Cardiac muscle cell (in vitro differentiated cells and primary cell): ENCODE measurements at regions not wholly inside any gene's neighbourhood (a gene's known extent, or its start where the extent isn't known, plus 50 kb on each side); places are given as distances from the start of the nearest gene placed in this dataset.
"Not testable (repeated sequence)": the region's sequence is repeated elsewhere in the genome, so short reads cannot be mapped to it uniquely, and the experiment has no call there.

Experiments
- DNase-seq, 2 donors: peaks; one replicate each; pipeline versions ENCODE4 v3.0.0 to v3.0.0-alpha.2; 2010 to 2017; ENCODE audit warnings: low read depth in 1 of 2, low spot score in 1 of 2
- H3K27ac ChIP-seq: fragments of 200-600 bp; sonication (generic); 2 replicates; pipeline ENCODE4 v1.5.1; 2016
- H3K27me3 ChIP-seq: fragments of 200-600 bp; sonication (generic); 2 replicates; pipeline ENCODE4 v1.6.0; 2016; ENCODE audit warnings: control low read depth
- H3K36me3 ChIP-seq: fragments of 200-600 bp; sonication (generic); 2 replicates; pipeline ENCODE4 v1.5.1; 2016; ENCODE audit warnings: control low read depth
- H3K4me1 ChIP-seq: fragments of 200-600 bp; sonication (generic); 2 replicates; pipeline ENCODE4 v1.8.1; 2017; ENCODE audit warnings: low read depth, mild to moderate bottlenecking, mixed run types
- H3K4me3 ChIP-seq: fragments of 200-600 bp; sonication (generic); 2 replicates; pipeline ENCODE4 v1.5.1; 2016; ENCODE audit warnings: mild to moderate bottlenecking
- H3K9me3 ChIP-seq: fragments of 200-600 bp; sonication (generic); 2 replicates; pipeline ENCODE4 v1.5.1; 2017; ENCODE audit warnings: low read depth, mild to moderate bottlenecking, control low read depth
- TF ChIP-seq, protein P1 (sequence below): IDR thresholded peaks from 2 replicates; pipeline ENCODE4 v1.5.1; 2012; ENCODE audit warnings: low read depth, mild to moderate bottlenecking, low read length

DNA sequence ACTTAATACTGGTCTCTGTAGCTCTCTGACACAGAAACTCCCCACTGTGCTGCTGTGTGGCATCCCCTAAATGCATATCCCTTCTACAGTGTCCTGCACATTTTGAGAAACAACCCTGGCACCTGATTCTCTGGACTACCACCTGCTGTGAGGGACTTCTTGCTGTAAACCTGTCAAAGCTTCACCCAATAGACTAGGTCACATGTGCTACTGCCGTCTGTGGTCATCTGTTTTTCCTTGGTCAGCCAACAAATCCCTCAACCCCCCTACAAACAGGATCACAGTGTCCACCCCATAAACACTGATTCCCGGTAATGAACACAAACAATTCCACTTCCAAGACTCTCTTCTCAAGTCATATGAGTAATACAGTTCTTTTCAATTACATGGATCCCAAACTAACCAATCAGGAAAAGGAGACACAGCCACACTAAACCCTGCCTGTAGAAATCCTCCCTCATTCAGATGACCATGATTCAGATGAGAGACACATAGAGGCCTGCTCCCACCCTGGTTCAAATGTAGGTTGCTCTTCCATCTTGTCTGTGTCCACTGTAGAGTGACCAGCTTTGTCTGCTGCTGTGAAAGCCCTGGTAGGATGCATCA lies 1157.4 kb downstream of the RPIA start:
- Histone ChIP-seq H3K27ac (no peak overlapping the region), H3K4me3 (no peak overlapping the region), H3K36me3 (no peaks in the 10 kb centered on the region), H3K27me3 (no peaks in the 10 kb centered on the region), H3K9me3 (peaks cover 23% of the 10 kb centered on the region), H3K4me1 (no peaks in the 10 kb centered on the region)
- TF ChIP-seq, protein P1, sequence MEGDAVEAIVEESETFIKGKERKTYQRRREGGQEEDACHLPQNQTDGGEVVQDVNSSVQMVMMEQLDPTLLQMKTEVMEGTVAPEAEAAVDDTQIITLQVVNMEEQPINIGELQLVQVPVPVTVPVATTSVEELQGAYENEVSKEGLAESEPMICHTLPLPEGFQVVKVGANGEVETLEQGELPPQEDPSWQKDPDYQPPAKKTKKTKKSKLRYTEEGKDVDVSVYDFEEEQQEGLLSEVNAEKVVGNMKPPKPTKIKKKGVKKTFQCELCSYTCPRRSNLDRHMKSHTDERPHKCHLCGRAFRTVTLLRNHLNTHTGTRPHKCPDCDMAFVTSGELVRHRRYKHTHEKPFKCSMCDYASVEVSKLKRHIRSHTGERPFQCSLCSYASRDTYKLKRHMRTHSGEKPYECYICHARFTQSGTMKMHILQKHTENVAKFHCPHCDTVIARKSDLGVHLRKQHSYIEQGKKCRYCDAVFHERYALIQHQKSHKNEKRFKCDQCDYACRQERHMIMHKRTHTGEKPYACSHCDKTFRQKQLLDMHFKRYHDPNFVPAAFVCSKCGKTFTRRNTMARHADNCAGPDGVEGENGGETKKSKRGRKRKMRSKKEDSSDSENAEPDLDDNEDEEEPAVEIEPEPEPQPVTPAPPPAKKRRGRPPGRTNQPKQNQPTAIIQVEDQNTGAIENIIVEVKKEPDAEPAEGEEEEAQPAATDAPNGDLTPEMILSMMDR, result no peak
- DNase-seq, result no peak

DNA sequence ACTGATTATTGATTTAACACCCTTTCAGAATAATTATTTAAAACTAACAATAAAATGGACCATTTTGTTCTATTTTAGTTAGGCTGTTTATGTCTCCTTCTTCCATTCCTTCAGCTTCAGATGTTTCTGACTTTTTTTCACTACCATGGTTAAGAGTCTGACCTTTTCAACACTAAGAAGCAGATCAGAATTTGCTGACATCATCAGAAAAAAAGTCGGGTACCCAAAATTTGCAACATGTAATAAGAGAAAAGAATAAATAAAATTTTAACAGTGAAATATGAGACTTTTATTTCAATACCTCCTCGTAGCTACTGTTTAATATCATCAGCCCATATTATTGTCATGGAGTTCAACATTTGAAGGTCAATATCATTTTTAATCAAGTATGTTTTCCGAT lies 1158.3 kb downstream of the RPIA start:
- H3K4me3 ChIP-seq, result no peak overlapping the region
- no peaks in the 10 kb centered on the region for H3K4me1 ChIP-seq
- TF ChIP-seq, protein P1, result no peak
- DNase-seq, result no peak
- no peaks in the 10 kb centered on the region for H3K36me3 ChIP-seq
- H3K9me3 ChIP-seq, result peaks cover 18% of the 10 kb centered on the region
- no peak overlapping the region for H3K27ac ChIP-seq
- no peaks in the 10 kb centered on the region for H3K27me3 ChIP-seq

DNA sequence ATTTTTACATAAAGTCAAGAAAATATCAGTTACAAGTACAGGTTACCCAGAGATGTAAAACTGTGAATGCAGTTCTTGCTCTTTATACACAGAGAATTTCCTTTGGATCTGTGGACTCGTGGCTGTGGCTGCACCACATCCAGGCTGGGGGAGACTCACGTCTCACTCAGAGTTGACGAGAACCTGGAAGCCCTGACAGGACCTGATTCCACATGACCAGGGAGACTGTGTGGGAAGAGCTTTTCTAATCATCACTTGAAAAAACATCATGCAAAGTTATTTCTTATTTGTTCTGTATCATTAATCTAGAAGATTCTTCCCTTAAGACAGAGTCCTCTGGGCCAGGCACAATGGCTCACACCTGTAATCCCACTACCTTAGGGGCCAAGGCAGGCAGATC lies 1159.0 kb downstream of the RPIA start:
- H3K4me1 ChIP-seq, result no peaks in the 10 kb centered on the region
- no peak for DNase-seq
- H3K36me3 ChIP-seq, result no peaks in the 10 kb centered on the region
- no peaks in the 10 kb centered on the region for H3K27me3 ChIP-seq
- peaks cover 14% of the 10 kb centered on the region for H3K9me3 ChIP-seq
- no peak overlapping the region for H3K4me3 ChIP-seq
- H3K27ac ChIP-seq, result no peak overlapping the region
- TF ChIP-seq, protein P1, result no peak

DNA sequence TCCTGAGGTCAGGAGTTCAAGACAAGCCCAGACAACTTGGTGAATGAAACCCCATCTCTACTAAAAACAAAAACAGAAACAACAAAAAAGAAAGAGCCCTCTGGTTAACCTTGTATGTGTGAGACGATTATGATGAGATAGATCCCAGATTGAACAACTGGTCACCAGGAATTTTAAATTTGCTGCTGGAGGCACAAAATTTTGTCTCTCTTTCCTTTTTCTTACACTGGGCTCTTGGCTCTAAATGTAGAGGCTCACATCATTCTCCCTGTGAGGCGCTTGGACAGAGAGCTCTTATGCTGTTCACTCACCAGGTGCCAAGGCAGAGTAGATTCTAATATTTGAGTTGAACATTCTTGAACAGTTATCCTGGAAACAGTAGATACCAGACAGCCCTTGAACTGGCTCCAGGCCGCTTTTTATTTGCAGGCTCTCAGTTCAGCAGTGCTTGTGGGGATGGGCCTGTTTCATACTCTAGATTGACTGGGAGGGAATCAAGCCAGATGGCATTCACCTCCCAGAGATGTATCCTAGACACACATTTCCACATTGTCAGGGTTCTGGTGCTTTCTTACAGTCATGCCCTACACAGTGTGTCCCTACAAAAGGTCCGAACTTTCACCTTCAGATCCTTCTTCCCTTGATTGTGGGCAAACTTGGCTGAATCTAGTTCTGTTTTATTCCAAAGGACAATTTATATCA lies 1159.6 kb downstream of the RPIA start:
- TF ChIP-seq, protein P1, result no peak
- H3K27ac ChIP-seq, result no peak overlapping the region
- H3K9me3 ChIP-seq, result peaks cover 9% of the 10 kb centered on the region
- H3K4me1 ChIP-seq, result no peaks in the 10 kb centered on the region
- no peak overlapping the region for H3K4me3 ChIP-seq
- no peaks in the 10 kb centered on the region for H3K27me3 ChIP-seq
- H3K36me3 ChIP-seq, result no peaks in the 10 kb centered on the region
- no peak for DNase-seq

DNA sequence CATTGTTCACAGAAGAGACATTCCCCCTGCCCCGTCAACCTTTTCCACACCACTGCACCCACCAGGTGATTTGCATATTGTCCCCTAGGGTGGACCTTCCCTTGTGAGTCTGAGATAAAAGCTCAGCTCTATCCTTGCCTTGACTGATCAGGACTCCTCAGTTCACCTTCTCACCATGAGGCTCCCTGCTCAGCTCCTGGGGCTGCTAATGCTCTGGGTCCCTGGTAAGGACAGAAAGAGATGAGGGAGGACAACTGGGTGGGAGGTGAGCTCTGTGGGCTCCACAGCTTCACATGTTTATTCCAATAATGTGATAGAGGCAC lies 1160.1 kb downstream of the RPIA start:
- TF ChIP-seq, protein P1, result no peak

DNA sequence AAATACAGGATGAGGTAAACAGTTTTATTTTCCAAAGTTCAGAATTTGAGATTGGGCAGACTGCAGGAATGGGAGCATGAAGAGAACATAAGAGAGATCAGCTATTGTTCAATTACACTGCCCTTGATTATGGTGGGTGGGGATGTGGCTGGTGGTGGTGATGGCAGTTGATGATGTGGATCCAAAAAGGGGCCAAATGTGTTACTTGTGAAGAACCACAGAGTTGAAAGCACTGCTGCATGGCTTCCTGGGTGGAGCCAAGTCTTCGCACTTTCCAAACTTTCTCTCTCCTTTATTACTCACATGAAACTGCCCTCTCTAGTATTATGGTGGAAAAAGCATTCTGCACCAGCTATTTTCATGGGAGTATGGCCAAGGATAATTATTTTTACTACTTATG lies 1162.0 kb downstream of the RPIA start:
- H3K4me3 ChIP-seq, DNase-seq, H3K27me3 ChIP-seq, H3K36me3 ChIP-seq, H3K27ac ChIP-seq, H3K4me1 ChIP-seq, H3K9me3 ChIP-seq: not testable (repeated sequence)

More for the DNA sequence above, 1160.1 kb downstream of the RPIA start:
- H3K27ac ChIP-seq, result no peak overlapping the region
- no peaks in the 10 kb centered on the region for H3K27me3 ChIP-seq
- H3K9me3 ChIP-seq, result peaks cover 9% of the 10 kb centered on the region
- no peaks in the 10 kb centered on the region for H3K36me3 ChIP-seq
- H3K4me3 ChIP-seq, result no peak overlapping the region
- DNase-seq, result no peak
- no peaks in the 10 kb centered on the region for H3K4me1 ChIP-seq

DNA sequence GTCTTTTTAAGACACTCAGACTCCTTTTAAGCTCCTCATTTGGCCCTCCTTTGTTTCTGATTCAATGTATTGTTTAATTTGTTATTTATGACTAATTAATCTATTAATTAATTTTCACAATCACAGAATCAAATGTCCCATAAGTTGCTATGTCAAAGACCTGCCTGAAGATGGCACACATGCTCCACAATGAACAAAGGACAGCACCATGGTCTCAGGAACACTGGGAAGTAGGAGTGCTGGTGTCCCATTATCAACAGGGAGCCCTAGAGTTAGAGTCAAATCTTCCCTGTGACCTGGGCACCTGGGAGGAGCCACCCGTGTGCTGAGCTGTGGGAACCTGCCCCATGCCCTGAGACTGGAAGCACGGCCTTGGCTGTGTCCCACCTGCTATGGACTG lies 1164.3 kb downstream of the RPIA start:
- DNase-seq, H3K4me3 ChIP-seq, H3K36me3 ChIP-seq, H3K9me3 ChIP-seq, H3K4me1 ChIP-seq, H3K27ac ChIP-seq, H3K27me3 ChIP-seq: not testable (repeated sequence)

DNA sequence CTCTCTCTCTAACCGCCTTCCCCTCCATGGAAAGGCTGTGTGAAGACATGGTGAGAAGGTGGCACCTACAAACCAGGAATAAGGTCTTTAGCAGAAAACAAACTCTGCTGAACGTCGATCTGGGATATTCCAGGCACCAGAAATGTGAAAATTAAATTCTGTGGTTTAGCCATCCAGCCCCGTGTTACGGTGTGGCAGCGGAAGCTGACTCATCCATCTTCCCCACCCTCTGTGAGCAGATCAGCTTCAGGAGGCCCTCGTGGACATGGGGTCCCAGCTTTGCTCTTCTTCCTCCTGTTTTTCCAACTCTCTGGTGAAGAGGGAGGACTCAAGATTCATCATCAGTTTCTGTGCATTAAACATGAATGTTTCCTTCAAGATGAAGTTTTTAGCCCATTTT lies 1164.8 kb downstream of the RPIA start:
- DNase-seq, H3K9me3 ChIP-seq, H3K36me3 ChIP-seq, H3K4me1 ChIP-seq, H3K27ac ChIP-seq, H3K27me3 ChIP-seq, H3K4me3 ChIP-seq: not testable (repeated sequence)

DNA sequence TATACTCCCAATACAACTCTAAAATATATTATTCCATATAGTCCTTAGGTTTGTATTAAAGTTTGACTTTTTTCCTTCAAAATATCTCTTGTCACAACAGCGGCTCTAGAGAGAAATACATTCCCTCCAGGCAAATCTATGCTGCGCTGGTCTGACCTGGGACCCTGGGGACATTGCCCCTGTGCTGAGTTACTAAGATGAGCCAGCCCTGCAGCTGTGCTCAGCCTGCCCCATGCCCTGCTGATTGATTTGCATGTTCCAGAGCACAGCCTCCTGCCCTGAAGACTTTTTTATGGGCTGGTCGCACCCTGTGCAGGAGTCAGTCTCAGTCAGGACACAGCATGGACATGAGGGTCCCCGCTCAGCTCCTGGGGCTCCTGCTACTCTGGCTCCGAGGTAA lies 1170.7 kb downstream of the RPIA start:
- H3K36me3 ChIP-seq, H3K27ac ChIP-seq, H3K9me3 ChIP-seq, H3K4me3 ChIP-seq, H3K4me1 ChIP-seq, H3K27me3 ChIP-seq, DNase-seq: not testable (repeated sequence)
